ENCODE measurements at regions not wholly inside any gene's neighbourhood (a gene's known extent, or its start where the extent isn't known, plus 50 kb on each side); places are given as distances from the start of the nearest gene placed in this dataset.

GRCh38 chr6:14349507-14349906 is 231.9 kb downstream of the CD83 start:
- FAIRE-seq, result no peak
- WGBS (ENCODE audit: insufficient coverage, insufficient replicate concordance, low lambda C conversion rate, missing lambda C conversion rate), result 44% methylated on average over 2 of the region's 2 CpGs
- Histone ChIP-seq H3K4me3 (no peak overlapping the region), H4K20me1 (ENCODE audit: control insufficient read depth, insufficient read depth) (no peaks in the 10 kb centered on the region), H3K4me1 (ENCODE audit: control insufficient read depth, insufficient read depth, low read length) (no peaks in the 10 kb centered on the region), H3K9me3 (replicated peaks; ENCODE audit: control insufficient read depth, insufficient read depth, low read length) (peaks cover 2% of the 10 kb centered on the region; the same call in 1 of the 3 replicates), H3K27ac (ENCODE audit: control insufficient read depth, insufficient read depth) (no peak overlapping the region), H3K9ac (ENCODE audit: control insufficient read depth, insufficient read depth, low read length) (no peak overlapping the region), H3K4me2 (ENCODE audit: control insufficient read depth, insufficient read depth) (no peak overlapping the region), H2AFZ (ENCODE audit: control insufficient read depth, low read depth, low read length) (no peak overlapping the region; the same call in 1 of the 2 replicates), H3K27me3 (replicated peaks in 1 of 2; ENCODE audit: control insufficient read depth in 2 of 2, insufficient read depth in 2 of 2, low read length in 1 of 2) (no peaks in the 10 kb centered on the region), H3K36me3 (ENCODE audit: control insufficient read depth in 2 of 2, insufficient read depth in 2 of 2, low read length in 1 of 2) (no peaks in the 10 kb centered on the region), H3K79me2 (ENCODE audit: control insufficient read depth, insufficient read depth, low read length) (no peaks in the 10 kb centered on the region)
- DNase-seq (ENCODE audit: low read depth, low spot score), result no peak
- TF ChIP-seq BCL11A (IDR thresholded peaks at IDR 0.05; ENCODE audit: low read depth, low read length) (no peak), RB1 (IDR thresholded peaks at IDR 0.05; ENCODE audit: borderline replicate concordance) (no peak), CHD2 (IDR thresholded peaks at IDR 0.05; ENCODE audit: borderline replicate concordance, low read depth, low read length) (no peak), FOS (IDR thresholded peaks at IDR 0.05; ENCODE audit: borderline replicate concordance, extremely low read depth, insufficient read length) (no peak), E2F4 (IDR thresholded peaks at IDR 0.05; ENCODE audit: low read depth, low read length) (no peak), CHD1 (IDR thresholded peaks at IDR 0.05; ENCODE audit: low read depth, low read length) (no peak), MEF2B (IDR thresholded peaks at IDR 0.05; ENCODE audit: partially characterized antibody, poor library complexity, severe bottlenecking) (no peak)
- in situ Hi-C loops (cut with MboI) (no loop called here), intact Hi-C loops (cut with micrococcal nuclease; ENCODE audit: unreplicated experiment) (no loop called here)
- CTCF ChIA-PET, result no interaction called here
- SMC1A ChIA-PET (ENCODE audit: uncharacterized antibody, unreplicated experiment), result interaction anchor here (2.4 kb wide), 1 partner anchor 12 kb away, joined by 5 read pairs; no protein-coding TSS in a partner anchor
- POLR2A ChIA-PET, result no interaction called here
- no peak for ATAC-seq
- RAD21 ChIA-PET (ENCODE audit: unreplicated experiment), result no interaction called here
- no TSS peak for BruUV-seq (replicated peaks)

GRCh38 chr6:14350210-14350609 is 232.6 kb downstream of the CD83 start:
- in situ Hi-C loops (cut with MboI), result no loop called here
- Histone ChIP-seq H3K4me3 (no peak overlapping the region), H3K4me1 (ENCODE audit: control insufficient read depth, insufficient read depth, low read length) (no peaks in the 10 kb centered on the region), H3K9me3 (replicated peaks; ENCODE audit: control insufficient read depth, insufficient read depth, low read length) (peaks cover 2% of the 10 kb centered on the region; the same call in 1 of the 3 replicates), H3K27ac (ENCODE audit: control insufficient read depth, insufficient read depth) (no peak overlapping the region), H3K79me2 (ENCODE audit: control insufficient read depth, insufficient read depth, low read length) (no peaks in the 10 kb centered on the region), H4K20me1 (ENCODE audit: control insufficient read depth, insufficient read depth) (no peaks in the 10 kb centered on the region), H3K27me3 (replicated peaks in 1 of 2; ENCODE audit: control insufficient read depth in 2 of 2, insufficient read depth in 2 of 2, low read length in 1 of 2) (no peaks in the 10 kb centered on the region), H2AFZ (ENCODE audit: control insufficient read depth, low read depth, low read length) (no peak overlapping the region), H3K9ac (ENCODE audit: control insufficient read depth, insufficient read depth, low read length) (no peak overlapping the region), H3K36me3 (ENCODE audit: control insufficient read depth in 2 of 2, insufficient read depth in 2 of 2, low read length in 1 of 2) (no peaks in the 10 kb centered on the region), H3K4me2 (ENCODE audit: control insufficient read depth, insufficient read depth) (no peak overlapping the region)
- BruUV-seq (replicated peaks), result no TSS peak
- DNase-seq (ENCODE audit: low read depth, low spot score) (no peak), ATAC-seq (no peak), FAIRE-seq (no peak)
- RAD21 ChIA-PET (ENCODE audit: unreplicated experiment), result no interaction called here
- POLR2A ChIA-PET, result no interaction called here
- SMC1A ChIA-PET (ENCODE audit: uncharacterized antibody, unreplicated experiment), result no interaction called here
- CTCF ChIA-PET, result no interaction called here
- intact Hi-C loops (cut with micrococcal nuclease; ENCODE audit: unreplicated experiment), result no loop called here
- WGBS (ENCODE audit: insufficient coverage, insufficient replicate concordance, low lambda C conversion rate, missing lambda C conversion rate), result 47% methylated on average over 6 of the region's 6 CpGs
- TF ChIP-seq FOS (IDR thresholded peaks at IDR 0.05; ENCODE audit: borderline replicate concordance, extremely low read depth, insufficient read length), result no peak
- no peak for TF ChIP-seq NKRF (conservative IDR thresholded peaks at IDR 0.05)
- no peak for TF ChIP-seq WRNIP1 (IDR thresholded peaks at IDR 0.05; ENCODE audit: borderline replicate concordance, low read depth, low read length)
- no peak for TF ChIP-seq SRF (IDR thresholded peaks at IDR 0.05; ENCODE audit: low read depth in 2 of 2, low read length in 2 of 2)
- no peak for TF ChIP-seq JUNB (IDR thresholded peaks at IDR 0.05)
- no peak for TF ChIP-seq MLLT1 (IDR thresholded peaks at IDR 0.05)
- TF ChIP-seq ELK1 (IDR thresholded peaks at IDR 0.05; ENCODE audit: low read depth, low read length), result no peak

All from GM12878 (cell line).